K562 (cell line): ENCODE measurements at regions not wholly inside any gene's neighbourhood (a gene's known extent, or its start where the extent isn't known, plus 50 kb on each side); places are given as distances from the start of the nearest gene placed in this dataset.

Experiments
- ATAC-seq: fragments of 200-7000 bp; cut with Tn5 transposase; 3 replicates; pipeline ENCODE4 v1.9.1; 2020; ENCODE audit warnings: moderate library complexity
- BruUV-seq: library from RNA; stranded (reverse); fragments of 400-500 nt; replicated peaks from 2 replicates; lab custom pipeline; 2021; lab: Mats Ljungman, UMichigan
- CTCF ChIA-PET: fragments of 300-600 bp; formaldehyde crosslinking; extraction: SDS; loops from one replicate; lab custom pipeline; 2021; ENCODE audit warnings: low intra/inter-chr PET ratio; lab: Yijun Ruan, JAX
- POLR2A ChIA-PET: fragments of 300-600, 350-650 bp; sonication (Branson Sonifier 250); formaldehyde crosslinking; extraction: SDS; loops from one replicate; lab custom pipeline; 2021; ENCODE audit warnings: antibody characterized with exemption, inconsistent platforms; lab: Yijun Ruan, JAX
- DNase-seq, 4 experiments: peaks; one replicate each; pipeline versions ENCODE4 v3.0.0 to v3.0.0-alpha.2; 2011 to 2018; ENCODE audit warnings: low spot score in 3 of 4, mixed read lengths in 3 of 4; ENCODE audit errors: extremely low read depth in 1 of 4
- FAIRE-seq: peaks from 2 replicates; lab custom pipeline; 2011; peaks lifted over from hg19 to GRCh38; lab: Jason Lieb, UNC
- H2AFZ ChIP-seq: 2 replicates; pipeline ENCODE4 v1.6.0; 2011; ENCODE audit warnings: low read depth, low read length, control low read depth, inconsistent platforms
- H3K27ac ChIP-seq: fragments of 200-600 bp; 3 replicates; pipeline ENCODE4 v1.8.0; 2011; ENCODE audit warnings: low read depth, mild to moderate bottlenecking, control low read depth, inconsistent platforms, low read length, moderate library complexity, mixed read lengths; ENCODE audit errors: extremely low read depth
- H3K27me3 ChIP-seq, 2 experiments: fragments of 300-600 bp in 1 of 2; 2 replicates in 1 of 2; 3 replicates in 1 of 2; pipeline versions ENCODE4 v1.6.0 to v1.8.0; 2011; ENCODE audit warnings: inconsistent platforms in 2 of 2, low read length in 2 of 2, mild to moderate bottlenecking in 1 of 2, mixed read lengths in 1 of 2, moderate library complexity in 1 of 2; ENCODE audit not compliant: control insufficient read depth in 2 of 2, insufficient read depth in 2 of 2
- H3K36me3 ChIP-seq: fragments of 300-600 bp; 3 replicates; pipeline ENCODE4 v1.8.0; 2011; ENCODE audit warnings: mild to moderate bottlenecking, low read length, inconsistent platforms; ENCODE audit not compliant: control insufficient read depth, insufficient read depth
- H3K4me1 ChIP-seq, 2 experiments: fragments of 200-600 bp in 1 of 2; replicated peaks in 1 of 2; 2 replicates in 1 of 2; 3 replicates in 1 of 2; pipeline versions ENCODE4 v1.5.1 to v1.8.0; 2011; ENCODE audit warnings: inconsistent platforms in 2 of 2, low read length in 2 of 2, mild to moderate bottlenecking in 1 of 2, mixed read lengths in 1 of 2, moderate library complexity in 1 of 2; ENCODE audit not compliant: control insufficient read depth in 2 of 2, insufficient read depth in 2 of 2
- H3K4me2 ChIP-seq: 2 replicates; pipeline ENCODE4 v1.6.1; 2011; ENCODE audit warnings: low read length, control low read depth, inconsistent platforms, mixed read lengths; ENCODE audit not compliant: insufficient read depth
- H3K4me3 ChIP-seq: fragments of 200-600 bp; sonication (generic), shearing (Covaris generic); 2 replicates; pipeline ENCODE4 v1.5.1; 2016; ENCODE audit warnings: control low read depth, inconsistent platforms
- H3K79me2 ChIP-seq: fragments of 200-600 bp; 3 replicates; pipeline ENCODE4 v1.8.0; 2011; ENCODE audit warnings: low read length, inconsistent platforms; ENCODE audit not compliant: control insufficient read depth, insufficient read depth
- H3K9ac ChIP-seq, 2 experiments: 2 replicates each; pipeline versions ENCODE4 v1.6.0 to v1.6.1; 2011; ENCODE audit warnings: low read depth in 2 of 2, low read length in 2 of 2, control low read depth in 1 of 2, inconsistent platforms in 1 of 2, mild to moderate bottlenecking in 1 of 2, mixed read lengths in 1 of 2; ENCODE audit not compliant: insufficient read depth in 1 of 2
- H3K9me1 ChIP-seq: one replicate; pipeline ENCODE4 v1.6.0; 2011; ENCODE audit warnings: inconsistent platforms, mild to moderate bottlenecking, low read length, moderate library complexity; ENCODE audit not compliant: control insufficient read depth, insufficient read depth
- H3K9me3 ChIP-seq: replicated peaks from 2 replicates; pipeline ENCODE4 v1.5.1; 2011; ENCODE audit warnings: low read depth, low read length, inconsistent platforms; ENCODE audit not compliant: control insufficient read depth, insufficient read depth
- H4K20me1 ChIP-seq: replicated peaks from 2 replicates; pipeline ENCODE4 v1.6.1; 2011; ENCODE audit warnings: low read length, inconsistent platforms, mixed read lengths; ENCODE audit not compliant: control insufficient read depth, insufficient read depth
- BRCA1 ChIP-seq, 2 experiments: fragments of 450-650 bp in 1 of 2; sonication (generic) in 1 of 2; formaldehyde crosslinking in 1 of 2; IDR thresholded peaks; 2 replicates each; pipeline versions ENCODE4 v1.5.0 to v1.6.1; 2017 to 2020; ENCODE audit warnings: mild to moderate bottlenecking in 1 of 2, missing genetic modification reagents in 1 of 2
- FOXK2 ChIP-seq, 2 experiments: fragments of 450-650 bp; IDR thresholded peaks in 1 of 2; conservative IDR thresholded peaks in 1 of 2; 2 replicates each; pipeline ENCODE4 v1.6.1; 2016; ENCODE audit warnings: low read depth in 2 of 2, mild to moderate bottlenecking in 1 of 2
- MCM5 ChIP-seq: fragments of 450-650 bp; IDR thresholded peaks from 2 replicates; pipeline ENCODE4 v1.6.1; 2016; ENCODE audit warnings: low read depth
- RBM22 ChIP-seq: fragments of 200-400 bp; formaldehyde crosslinking; IDR thresholded peaks from 2 replicates; pipeline ENCODE4 v1.6.1; 2018; ENCODE audit warnings: low read length, low read depth; ENCODE audit not compliant: poor library complexity, severe bottlenecking
- RUNX1 ChIP-seq: sonication (generic); IDR thresholded peaks from 2 replicates; pipeline ENCODE4 v1.6.1; 2016; ENCODE audit warnings: antibody characterized with exemption, low read depth
- SIX5 ChIP-seq, 2 experiments: IDR thresholded peaks; 2 replicates each; pipeline ENCODE4 v1.6.1; 2011; ENCODE audit warnings: low read length in 2 of 2, borderline replicate concordance in 1 of 2, low read depth in 1 of 2, mild to moderate bottlenecking in 1 of 2, moderate library complexity in 1 of 2; ENCODE audit not compliant: insufficient read depth in 1 of 2
- SLC30A9 ChIP-seq: fragments of 250-450 bp; sonication (Bioruptor Pico); IDR thresholded peaks from 2 replicates; pipeline ENCODE4 v1.8.0; 2022; ENCODE audit warnings: mild to moderate bottlenecking, moderate library complexity
- SOX6 ChIP-seq: fragments of 450-650 bp; IDR thresholded peaks from 2 replicates; pipeline ENCODE4 v1.6.1; 2014; ENCODE audit warnings: mild to moderate bottlenecking
- TCF7 ChIP-seq: sonication (generic); IDR thresholded peaks from 2 replicates; pipeline ENCODE4 v1.6.1; 2016; ENCODE audit warnings: antibody characterized with exemption, borderline replicate concordance
- WGBS: fragments of 100-300 bp; shearing (Covaris generic); methylation state at CpG from one replicate; pipeline ENCODE4 v1.1.6; 2016; ENCODE audit warnings: low coverage, mixed read lengths; ENCODE audit not compliant: insufficient coverage; ENCODE audit errors: missing lambda C conversion rate; 5-methylcytosine and 5-hydroxymethylcytosine counted together
- in situ Hi-C: fragments of 300-500 bp; cut with MboI; formaldehyde crosslinking; loops from 4 replicates; pipeline ENCODE4 v1.15.0; 2018; ENCODE audit warnings: inconsistent platforms, mixed read lengths
- intact Hi-C: fragments of 100-400 bp; cut with micrococcal nuclease; formaldehyde crosslinking; loops from 2 replicates; pipeline ENCODE4 v1.14.2; 2022
- TF ChIP-seq, protein P1 (sequence below): conservative IDR thresholded peaks from 2 replicates; pipeline ENCODE4 v1.6.1; 2011; ENCODE audit warnings: low read depth, mild to moderate bottlenecking, low read length; ENCODE audit not compliant: control insufficient read depth
- TF ChIP-seq, protein P2 (sequence below), 3 experiments: IDR thresholded peaks in 2 of 3; conservative IDR thresholded peaks in 1 of 3; 2 replicates each; pipeline ENCODE4 v1.5.1; 2011 to 2012; ENCODE audit warnings: low read length in 3 of 3, mild to moderate bottlenecking in 3 of 3, control low read depth in 2 of 3, improper control_type of control experiment in 1 of 3, inconsistent platforms in 1 of 3, low read depth in 1 of 3, mixed read lengths in 1 of 3, moderate library complexity in 1 of 3; ENCODE audit not compliant: insufficient read depth in 2 of 3
- TF ChIP-seq, protein P3 (sequence below): fragments of 250-450 bp; sonication (Bioruptor Pico); IDR thresholded peaks from 2 replicates; pipeline ENCODE4 v1.5.0; 2021; ENCODE audit warnings: mild to moderate bottlenecking, borderline replicate concordance
- TF ChIP-seq, protein P4 (sequence below): fragments of 250-450 bp; sonication (Bioruptor Pico); IDR thresholded peaks from 2 replicates; pipeline ENCODE4 v1.8.0; 2021; ENCODE audit warnings: moderate library complexity, mild to moderate bottlenecking, inconsistent platforms
- TF ChIP-seq, protein P5 (sequence below): fragments of 450-650 bp; IDR thresholded peaks from one replicate; pipeline ENCODE4 v1.6.1; 2018; ENCODE audit warnings: mild to moderate bottlenecking, moderate library complexity; ENCODE audit not compliant: partially characterized antibody

DNA sequence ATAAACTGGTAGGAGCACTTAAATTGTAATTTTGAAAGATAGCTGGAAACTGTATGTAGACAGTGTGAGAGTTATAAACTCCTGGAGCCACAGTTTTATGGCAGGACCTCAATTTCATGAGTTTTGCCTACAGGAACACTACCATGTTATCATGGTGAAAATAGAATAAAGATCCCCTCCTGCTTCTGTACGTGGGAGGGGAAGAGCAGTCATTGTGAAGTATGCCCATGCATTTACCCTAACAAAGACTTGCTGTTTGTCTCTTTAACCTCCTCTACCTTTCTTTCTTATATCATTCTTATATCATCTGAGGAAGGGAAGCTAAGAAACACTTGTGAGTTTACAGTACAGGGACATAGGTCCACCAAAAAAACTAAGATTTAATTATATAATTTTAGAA lies 327.0 kb downstream of the PCDH10 start:
- no peak overlapping the region for H2AFZ ChIP-seq
- no peaks in the 10 kb centered on the region for H3K27me3 ChIP-seq
- no peak overlapping the region for H3K4me2 ChIP-seq
- H3K36me3 ChIP-seq: no peaks in the 10 kb centered on the region
- no TSS peak for BruUV-seq
- H3K9ac ChIP-seq: no peak overlapping the region
- no peaks in the 10 kb centered on the region for H3K4me1 ChIP-seq
- ChIA-PET CTCF (no interaction called here), POLR2A (no interaction called here)
- intact Hi-C loops (no loop called here), in situ Hi-C loops (no loop called here)
- WGBS: 0% methylated on average over 1 of the region's 1 CpG
- no peaks in the 10 kb centered on the region for H4K20me1 ChIP-seq
- H3K27ac ChIP-seq: no peak overlapping the region
- no peak for FAIRE-seq
- no peaks in the 10 kb centered on the region for H3K9me3 ChIP-seq
- no peak for ATAC-seq
- H3K4me3 ChIP-seq: no peak overlapping the region
- H3K9me1 ChIP-seq: no peaks in the 10 kb centered on the region
- DNase-seq: no peak
- H3K79me2 ChIP-seq: no peaks in the 10 kb centered on the region
- no peak for TF ChIP-seq BRCA1 (IDR thresholded peaks at IDR 0.05)
- no peak for TF ChIP-seq BRCA1 (CRISPR knock-in tag; IDR thresholded peaks at IDR 0.05)
- TF ChIP-seq SLC30A9 (CRISPR knock-in tag): no peak
- no peak for TF ChIP-seq MCM5
- TF ChIP-seq TCF7: no peak
- TF ChIP-seq, protein P1, sequence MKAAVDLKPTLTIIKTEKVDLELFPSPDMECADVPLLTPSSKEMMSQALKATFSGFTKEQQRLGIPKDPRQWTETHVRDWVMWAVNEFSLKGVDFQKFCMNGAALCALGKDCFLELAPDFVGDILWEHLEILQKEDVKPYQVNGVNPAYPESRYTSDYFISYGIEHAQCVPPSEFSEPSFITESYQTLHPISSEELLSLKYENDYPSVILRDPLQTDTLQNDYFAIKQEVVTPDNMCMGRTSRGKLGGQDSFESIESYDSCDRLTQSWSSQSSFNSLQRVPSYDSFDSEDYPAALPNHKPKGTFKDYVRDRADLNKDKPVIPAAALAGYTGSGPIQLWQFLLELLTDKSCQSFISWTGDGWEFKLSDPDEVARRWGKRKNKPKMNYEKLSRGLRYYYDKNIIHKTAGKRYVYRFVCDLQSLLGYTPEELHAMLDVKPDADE: no peak
- TF ChIP-seq, protein P2, sequence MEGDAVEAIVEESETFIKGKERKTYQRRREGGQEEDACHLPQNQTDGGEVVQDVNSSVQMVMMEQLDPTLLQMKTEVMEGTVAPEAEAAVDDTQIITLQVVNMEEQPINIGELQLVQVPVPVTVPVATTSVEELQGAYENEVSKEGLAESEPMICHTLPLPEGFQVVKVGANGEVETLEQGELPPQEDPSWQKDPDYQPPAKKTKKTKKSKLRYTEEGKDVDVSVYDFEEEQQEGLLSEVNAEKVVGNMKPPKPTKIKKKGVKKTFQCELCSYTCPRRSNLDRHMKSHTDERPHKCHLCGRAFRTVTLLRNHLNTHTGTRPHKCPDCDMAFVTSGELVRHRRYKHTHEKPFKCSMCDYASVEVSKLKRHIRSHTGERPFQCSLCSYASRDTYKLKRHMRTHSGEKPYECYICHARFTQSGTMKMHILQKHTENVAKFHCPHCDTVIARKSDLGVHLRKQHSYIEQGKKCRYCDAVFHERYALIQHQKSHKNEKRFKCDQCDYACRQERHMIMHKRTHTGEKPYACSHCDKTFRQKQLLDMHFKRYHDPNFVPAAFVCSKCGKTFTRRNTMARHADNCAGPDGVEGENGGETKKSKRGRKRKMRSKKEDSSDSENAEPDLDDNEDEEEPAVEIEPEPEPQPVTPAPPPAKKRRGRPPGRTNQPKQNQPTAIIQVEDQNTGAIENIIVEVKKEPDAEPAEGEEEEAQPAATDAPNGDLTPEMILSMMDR (IDR thresholded peaks at IDR 0.05 in 2 of 3, conservative IDR thresholded peaks at IDR 0.05 in 1 of 3; ENCODE audit: insufficient read depth in 2 of 3, low read depth in 1 of 3, low read length in 3 of 3): no peak
- TF ChIP-seq, protein P3, sequence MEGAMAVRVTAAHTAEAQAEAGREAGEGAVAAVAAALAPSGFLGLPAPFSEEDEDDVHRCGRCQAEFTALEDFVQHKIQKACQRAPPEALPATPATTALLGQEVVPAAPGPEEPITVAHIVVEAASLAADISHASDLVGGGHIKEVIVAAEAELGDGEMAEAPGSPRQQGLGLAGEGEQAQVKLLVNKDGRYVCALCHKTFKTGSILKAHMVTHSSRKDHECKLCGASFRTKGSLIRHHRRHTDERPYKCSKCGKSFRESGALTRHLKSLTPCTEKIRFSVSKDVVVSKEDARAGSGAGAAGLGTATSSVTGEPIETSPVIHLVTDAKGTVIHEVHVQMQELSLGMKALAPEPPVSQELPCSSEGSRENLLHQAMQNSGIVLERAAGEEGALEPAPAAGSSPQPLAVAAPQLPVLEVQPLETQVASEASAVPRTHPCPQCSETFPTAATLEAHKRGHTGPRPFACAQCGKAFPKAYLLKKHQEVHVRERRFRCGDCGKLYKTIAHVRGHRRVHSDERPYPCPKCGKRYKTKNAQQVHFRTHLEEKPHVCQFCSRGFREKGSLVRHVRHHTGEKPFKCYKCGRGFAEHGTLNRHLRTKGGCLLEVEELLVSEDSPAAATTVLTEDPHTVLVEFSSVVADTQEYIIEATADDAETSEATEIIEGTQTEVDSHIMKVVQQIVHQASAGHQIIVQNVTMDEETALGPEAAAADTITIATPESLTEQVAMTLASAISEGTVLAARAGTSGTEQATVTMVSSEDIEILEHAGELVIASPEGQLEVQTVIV (CRISPR knock-in tag): no peak
- TF ChIP-seq, protein P4, sequence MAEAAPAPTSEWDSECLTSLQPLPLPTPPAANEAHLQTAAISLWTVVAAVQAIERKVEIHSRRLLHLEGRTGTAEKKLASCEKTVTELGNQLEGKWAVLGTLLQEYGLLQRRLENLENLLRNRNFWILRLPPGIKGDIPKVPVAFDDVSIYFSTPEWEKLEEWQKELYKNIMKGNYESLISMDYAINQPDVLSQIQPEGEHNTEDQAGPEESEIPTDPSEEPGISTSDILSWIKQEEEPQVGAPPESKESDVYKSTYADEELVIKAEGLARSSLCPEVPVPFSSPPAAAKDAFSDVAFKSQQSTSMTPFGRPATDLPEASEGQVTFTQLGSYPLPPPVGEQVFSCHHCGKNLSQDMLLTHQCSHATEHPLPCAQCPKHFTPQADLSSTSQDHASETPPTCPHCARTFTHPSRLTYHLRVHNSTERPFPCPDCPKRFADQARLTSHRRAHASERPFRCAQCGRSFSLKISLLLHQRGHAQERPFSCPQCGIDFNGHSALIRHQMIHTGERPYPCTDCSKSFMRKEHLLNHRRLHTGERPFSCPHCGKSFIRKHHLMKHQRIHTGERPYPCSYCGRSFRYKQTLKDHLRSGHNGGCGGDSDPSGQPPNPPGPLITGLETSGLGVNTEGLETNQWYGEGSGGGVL (CRISPR knock-in tag): no peak
- no peak for TF ChIP-seq SIX5 (IDR thresholded peaks at IDR 0.05; ENCODE audit: borderline replicate concordance in 1 of 2, insufficient read depth in 1 of 2, low read depth in 1 of 2, low read length in 2 of 2)
- no peak for TF ChIP-seq SOX6
- no peak for TF ChIP-seq FOXK2 (conservative IDR thresholded peaks at IDR 0.05 in 1 of 2, IDR thresholded peaks at IDR 0.05 in 1 of 2; ENCODE audit: low read depth in 2 of 2)
- TF ChIP-seq RUNX1: no peak
- TF ChIP-seq RBM22: no peak
- TF ChIP-seq, protein P5, sequence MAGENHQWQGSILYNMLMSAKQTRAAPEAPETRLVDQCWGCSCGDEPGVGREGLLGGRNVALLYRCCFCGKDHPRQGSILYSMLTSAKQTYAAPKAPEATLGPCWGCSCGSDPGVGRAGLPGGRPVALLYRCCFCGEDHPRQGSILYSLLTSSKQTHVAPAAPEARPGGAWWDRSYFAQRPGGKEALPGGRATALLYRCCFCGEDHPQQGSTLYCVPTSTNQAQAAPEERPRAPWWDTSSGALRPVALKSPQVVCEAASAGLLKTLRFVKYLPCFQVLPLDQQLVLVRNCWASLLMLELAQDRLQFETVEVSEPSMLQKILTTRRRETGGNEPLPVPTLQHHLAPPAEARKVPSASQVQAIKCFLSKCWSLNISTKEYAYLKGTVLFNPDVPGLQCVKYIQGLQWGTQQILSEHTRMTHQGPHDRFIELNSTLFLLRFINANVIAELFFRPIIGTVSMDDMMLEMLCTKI: no peak
